ENCODE measurements at regions not wholly inside any gene's neighbourhood (a gene's known extent, or its start where the extent isn't known, plus 50 kb on each side); places are given as distances from the start of the nearest gene placed in this dataset.

DNA sequence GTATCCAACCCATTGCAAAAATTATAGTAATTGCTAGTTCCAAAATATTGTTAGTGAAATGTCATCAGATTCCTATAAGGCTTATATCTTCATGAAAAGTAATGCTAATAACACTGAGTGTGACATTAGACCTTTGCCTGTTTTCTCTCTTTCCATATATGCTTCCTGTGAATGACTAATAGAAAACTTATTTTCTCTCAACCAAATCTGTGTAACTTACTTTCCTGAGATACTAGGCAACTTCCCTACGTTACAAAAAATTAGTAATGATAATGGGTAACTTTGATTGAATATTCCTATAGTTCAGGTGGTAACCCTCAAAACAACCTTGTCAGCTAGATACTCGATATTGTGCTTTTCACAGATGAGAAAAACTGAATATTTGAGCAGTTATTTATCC is 124.2 kb upstream of the HNRNPU start:
- TF ChIP-seq SNAI2 (CRISPR knock-in tag; IDR thresholded peaks at IDR 0.05): no peak
- TF ChIP-seq OSR1 (CRISPR knock-in tag; IDR thresholded peaks at IDR 0.05): no peak
- no peak for TF ChIP-seq ARNTL (CRISPR knock-in tag; IDR thresholded peaks at IDR 0.05; ENCODE audit: borderline replicate concordance, low read depth)
- TF ChIP-seq, protein P1, sequence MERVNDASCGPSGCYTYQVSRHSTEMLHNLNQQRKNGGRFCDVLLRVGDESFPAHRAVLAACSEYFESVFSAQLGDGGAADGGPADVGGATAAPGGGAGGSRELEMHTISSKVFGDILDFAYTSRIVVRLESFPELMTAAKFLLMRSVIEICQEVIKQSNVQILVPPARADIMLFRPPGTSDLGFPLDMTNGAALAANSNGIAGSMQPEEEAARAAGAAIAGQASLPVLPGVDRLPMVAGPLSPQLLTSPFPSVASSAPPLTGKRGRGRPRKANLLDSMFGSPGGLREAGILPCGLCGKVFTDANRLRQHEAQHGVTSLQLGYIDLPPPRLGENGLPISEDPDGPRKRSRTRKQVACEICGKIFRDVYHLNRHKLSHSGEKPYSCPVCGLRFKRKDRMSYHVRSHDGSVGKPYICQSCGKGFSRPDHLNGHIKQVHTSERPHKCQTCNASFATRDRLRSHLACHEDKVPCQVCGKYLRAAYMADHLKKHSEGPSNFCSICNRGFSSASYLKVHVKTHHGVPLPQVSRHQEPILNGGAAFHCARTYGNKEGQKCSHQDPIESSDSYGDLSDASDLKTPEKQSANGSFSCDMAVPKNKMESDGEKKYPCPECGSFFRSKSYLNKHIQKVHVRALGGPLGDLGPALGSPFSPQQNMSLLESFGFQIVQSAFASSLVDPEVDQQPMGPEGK (CRISPR knock-in tag; IDR thresholded peaks at IDR 0.05; ENCODE audit: borderline replicate concordance): no peak
- TF ChIP-seq TOX (CRISPR knock-in tag; IDR thresholded peaks at IDR 0.05; ENCODE audit: borderline replicate concordance): no peak
- no peak for TF ChIP-seq ZNF8 (CRISPR knock-in tag; IDR thresholded peaks at IDR 0.05)

Measured in SK-N-SH treated with all-trans-retinoic acid at 6 μM for 48 hours (cell line).